Adrenal gland (tissue), 9 donors: ENCODE measurements at regions not wholly inside any gene's neighbourhood (a gene's known extent, or its start where the extent isn't known, plus 50 kb on each side); places are given as distances from the start of the nearest gene placed in this dataset.

Experiments used
- DNase-seq, 7 donors: peaks; one replicate each; pipeline ENCODE4 v3.0.0-alpha.2; 2019 to 2020
- H3K27ac ChIP-seq, 5 donors: fragments of 200-600 bp; sonication (generic) in 4 of 5; 1 replicate in 3 of 5; 2 replicates in 2 of 5; pipeline versions ENCODE4 v1.5.1 to v1.8.0; 2016 to 2020; ENCODE audit warnings: mild to moderate bottlenecking in 1 of 5
- H3K27me3 ChIP-seq: fragments of 200-600 bp; 2 replicates; pipeline ENCODE4 v1.8.0; 2021
- H3K36me3 ChIP-seq, 2 donors: fragments of 200-600 bp; replicated peaks in 1 of 2; 1 replicate in 1 of 2; 2 replicates in 1 of 2; pipeline versions ENCODE4 v1.5.1 to v1.8.0; 2018 to 2022
- H3K4me1 ChIP-seq, 2 donors: fragments of 200-600 bp; replicated peaks in 1 of 2; 1 replicate in 1 of 2; 2 replicates in 1 of 2; pipeline versions ENCODE4 v1.5.1 to v1.8.0; 2018 to 2021
- H3K4me3 ChIP-seq, 4 donors: fragments of 200-600 bp; sonication (generic) in 3 of 4; one replicate each; pipeline ENCODE4 v1.5.1; 2016 to 2018
- H3K9me3 ChIP-seq, 3 donors: fragments of 200-600 bp; sonication (generic) in 1 of 3; replicated peaks in 1 of 3; 1 replicate in 2 of 3; 2 replicates in 1 of 3; pipeline versions ENCODE4 v1.5.1 to v1.8.0; 2016 to 2021
- CTCF ChIP-seq, 6 experiments: fragments of 450-650 bp in 4 of 6; fragments of 200-600 bp in 2 of 6; sonication (generic) in 1 of 6; IDR thresholded peaks; 1 replicate in 5 of 6; 2 replicates in 1 of 6; pipeline versions ENCODE4 v1.5.1 to v1.8.0; 2016 to 2021; ENCODE audit warnings: antibody characterized with exemption in 6 of 6, mild to moderate bottlenecking in 2 of 6, moderate library complexity in 1 of 6
- POLR2A ChIP-seq, 2 donors: fragments of 450-650 bp; IDR thresholded peaks; one replicate each; pipeline ENCODE4 v1.6.1; 2017; ENCODE audit warnings: antibody characterized with exemption in 2 of 2, mild to moderate bottlenecking in 2 of 2, moderate library complexity in 1 of 2
- WGBS, 4 donors: extraction: QIAGEN DNeasy Blood & Tissue Kit in 2 of 4; methylation state at CpG; one replicate each; pipeline versions ENCODE4 v1.1.5 to v1.1.7; 2013 to 2017; 5-methylcytosine and 5-hydroxymethylcytosine counted together
- intact Hi-C, 2 donors: fragments of 100-400 bp; cut with DNase I; formaldehyde crosslinking; loops; one replicate each; pipeline versions ENCODE4 v1.14.1 to v1.15.0; 2022 to 2023
- donor health status: healthy with polysubstance abuse.
- donor health status: Bipolar disorder and iron deficiency.
- donor health status: DM: yes; HTN: yes; CAD: no.
- donor health status: DM: no; HTN: no; CAD: no.
- donor health status: DM: no; HTN: no; CAD: no.

- Histone ChIP-seq H3K4me1 (no peaks in the 10 kb centered on the region), H3K27me3 (no peaks in the 10 kb centered on the region), H3K36me3 (no peaks in the 10 kb centered on the region), H3K4me3 (no peak overlapping the region), H3K27ac (no peak overlapping the region), H3K9me3 (no peaks in the 10 kb centered on the region)
- intact Hi-C loops = no loop called here
- DNase-seq = no peak
- 78 to 95% (median 86%) methylated on average over 3 of the region's 3 CpGs for WGBS, 4 donors
- TF ChIP-seq POLR2A (IDR thresholded peaks at IDR 0.05) (no peak), CTCF (IDR thresholded peaks at IDR 0.05) (no peak)
These were observed 142.2 kb upstream of the HS3ST3A1 start for GRCh38 chr17:13743906-13744305.

GRCh38 chr17:13746404-13746803 lies 144.7 kb upstream of the HS3ST3A1 start:
- H3K4me3 ChIP-seq = no peak overlapping the region
- TF ChIP-seq CTCF (IDR thresholded peaks at IDR 0.05) = no peak
- TF ChIP-seq POLR2A (IDR thresholded peaks at IDR 0.05) = no peak
- no peaks in the 10 kb centered on the region for H3K4me1 ChIP-seq
- WGBS, 4 donors = 68 to 77% (median 70%) methylated on average over 9 of the region's 9 CpGs
- no peak for DNase-seq
- no peaks in the 10 kb centered on the region for H3K27me3 ChIP-seq
- H3K36me3 ChIP-seq = no peaks in the 10 kb centered on the region
- H3K9me3 ChIP-seq = no peaks in the 10 kb centered on the region
- intact Hi-C loops = no loop called here
- H3K27ac ChIP-seq = no peak overlapping the region

GRCh38 chr17:13749166-13749890 lies 147.6 kb upstream of the HS3ST3A1 start:
- TF ChIP-seq POLR2A (IDR thresholded peaks at IDR 0.05) (no peak), CTCF (IDR thresholded peaks at IDR 0.05) (no peak)
- intact Hi-C loops = no loop called here
- 75 to 84% (median 76%) methylated on average over 5 of the region's 5 CpGs for WGBS, 4 donors
- no peaks in the 10 kb centered on the region for H3K27me3 ChIP-seq
- no peaks in the 10 kb centered on the region for H3K36me3 ChIP-seq
- no peaks in the 10 kb centered on the region for H3K9me3 ChIP-seq
- H3K4me3 ChIP-seq = no peak overlapping the region
- no peak for DNase-seq
- H3K4me1 ChIP-seq = no peaks in the 10 kb centered on the region
- H3K27ac ChIP-seq = no peak overlapping the region

GRCh38 chr17:13749891-13750235 lies 148.1 kb upstream of the HS3ST3A1 start:
- TF ChIP-seq POLR2A (IDR thresholded peaks at IDR 0.05) = no peak
- no peak for TF ChIP-seq CTCF (IDR thresholded peaks at IDR 0.05)
- 32 to 40% (median 38%) methylated on average over 1 of the region's 1 CpG for WGBS, 4 donors
- intact Hi-C loops = no loop called here
- no peak for DNase-seq
- no peaks in the 10 kb centered on the region for H3K4me1 ChIP-seq
- no peaks in the 10 kb centered on the region for H3K27me3 ChIP-seq
- no peaks in the 10 kb centered on the region for H3K9me3 ChIP-seq
- no peak overlapping the region for H3K27ac ChIP-seq
- no peaks in the 10 kb centered on the region for H3K36me3 ChIP-seq
- H3K4me3 ChIP-seq = no peak overlapping the region
